Mesothelial cell of epicardium (in vitro differentiated cells): ENCODE measurements at regions not wholly inside any gene's neighbourhood (a gene's known extent, or its start where the extent isn't known, plus 50 kb on each side); places are given as distances from the start of the nearest gene placed in this dataset.

ENCODE experiments used
- DNase-seq, 2 experiments: peaks; one replicate each; pipeline ENCODE4 v3.0.0; 2021; ENCODE audit warnings: low spot score in 2 of 2; ENCODE audit not compliant: unreplicated experiment in 2 of 2
- H3K27ac Mint-ChIP-seq: 2 replicates; pipeline ENCODE4 v1.8.0; 2021; ENCODE audit warnings: mixed read lengths
- H3K27me3 Mint-ChIP-seq: 2 replicates; pipeline ENCODE4 v1.8.0; 2021; ENCODE audit warnings: low read depth, mixed read lengths
- H3K36me3 Mint-ChIP-seq: 2 replicates; pipeline ENCODE4 v1.8.0; 2021; ENCODE audit warnings: mixed read lengths
- H3K4me1 Mint-ChIP-seq: 2 replicates; pipeline ENCODE4 v1.8.0; 2021; ENCODE audit warnings: mixed read lengths
- H3K4me3 Mint-ChIP-seq: 2 replicates; pipeline ENCODE4 v1.8.0; 2021; ENCODE audit warnings: mild to moderate bottlenecking, moderate library complexity, mixed read lengths
- H3K9me3 Mint-ChIP-seq: 2 replicates; pipeline ENCODE4 v1.8.0; 2021; ENCODE audit warnings: mixed read lengths
- CTCF ChIP-seq: fragments of 200-600 bp; sonication (generic); IDR thresholded peaks from one replicate; pipeline ENCODE4 v1.5.0; 2021; ENCODE audit warnings: antibody characterized with exemption; ENCODE audit not compliant: unreplicated experiment

GRCh38 chr18:39496986-39497385 lies 1931.4 kb upstream of the CELF4 start:
- H3K9me3 Mint-ChIP-seq = peaks cover 14% of the 10 kb centered on the region
- peaks cover 11% of the 10 kb centered on the region for H3K4me1 Mint-ChIP-seq
- H3K36me3 Mint-ChIP-seq = no peaks in the 10 kb centered on the region
- H3K4me3 Mint-ChIP-seq = no peak overlapping the region
- H3K27ac Mint-ChIP-seq = no peak overlapping the region
- no peak for DNase-seq
- no peaks in the 10 kb centered on the region for H3K27me3 Mint-ChIP-seq
- no peak for TF ChIP-seq CTCF

- H3K27ac Mint-ChIP-seq = no peak overlapping the region
- no peaks in the 10 kb centered on the region for H3K36me3 Mint-ChIP-seq
- DNase-seq = no peak
- peaks cover 14% of the 10 kb centered on the region for H3K9me3 Mint-ChIP-seq
- TF ChIP-seq CTCF = no peak
- H3K4me1 Mint-ChIP-seq = peaks cover 3% of the 10 kb centered on the region
- H3K4me3 Mint-ChIP-seq = no peak overlapping the region
- H3K27me3 Mint-ChIP-seq = no peaks in the 10 kb centered on the region
These were observed 1928.8 kb upstream of the CELF4 start for GRCh38 chr18:39494211-39494896.

- Mint-ChIP-seq H3K9me3 (no peaks in the 10 kb centered on the region), H3K36me3 (no peaks in the 10 kb centered on the region), H3K4me3 (no peak overlapping the region), H3K27me3 (no peaks in the 10 kb centered on the region), H3K4me1 (peaks cover 5% of the 10 kb centered on the region), H3K27ac (no peak overlapping the region)
- DNase-seq = no peak
- TF ChIP-seq CTCF = no peak
These were observed 1925.8 kb upstream of the CELF4 start for GRCh38 chr18:39491408-39491807.

- Mint-ChIP-seq H3K9me3 (no peaks in the 10 kb centered on the region), H3K4me3 (no peak overlapping the region)
These were observed 1923.8 kb upstream of the CELF4 start for GRCh38 chr18:39489431-39489830.

GRCh38 chr18:39487932-39488331 lies 1922.3 kb upstream of the CELF4 start:
- Mint-ChIP-seq H3K4me1 (peaks cover 13% of the 10 kb centered on the region), H3K27me3 (no peaks in the 10 kb centered on the region), H3K36me3 (no peaks in the 10 kb centered on the region), H3K27ac (no peak overlapping the region), H3K4me3 (no peak overlapping the region), H3K9me3 (no peaks in the 10 kb centered on the region)
- no peak for TF ChIP-seq CTCF
- no peak for DNase-seq

More at GRCh38 chr18:39489431-39489830, 1923.8 kb upstream of the CELF4 start:
- Mint-ChIP-seq H3K27me3 (no peaks in the 10 kb centered on the region), H3K4me1 (peaks cover 13% of the 10 kb centered on the region), H3K27ac (no peak overlapping the region), H3K36me3 (no peaks in the 10 kb centered on the region)
- DNase-seq = no peak
- no peak for TF ChIP-seq CTCF

GRCh38 chr18:39486268-39486667 lies 1920.7 kb upstream of the CELF4 start:
- Mint-ChIP-seq H3K27me3 (no peaks in the 10 kb centered on the region), H3K4me3 (no peak overlapping the region), H3K4me1 (peaks cover 13% of the 10 kb centered on the region), H3K27ac (no peak overlapping the region), H3K36me3 (no peaks in the 10 kb centered on the region), H3K9me3 (no peaks in the 10 kb centered on the region)
- no peak for DNase-seq
- no peak for TF ChIP-seq CTCF
